ENCODE measurements at regions not wholly inside any gene's neighbourhood (a gene's known extent, or its start where the extent isn't known, plus 50 kb on each side); places are given as distances from the start of the nearest gene placed in this dataset.

GRCh38 chr10:2682491-2682890 lies 384.9 kb upstream of the PFKP start:
- TF ChIP-seq CTCF (IDR thresholded peaks at IDR 0.05) (no peak), POLR2A (IDR thresholded peaks at IDR 0.05) (no peak)

Data from right lobe of liver (tissue), 4 donors.